Amygdala (tissue), 56 donors: ENCODE measurements at regions not wholly inside any gene's neighbourhood (a gene's known extent, or its start where the extent isn't known, plus 50 kb on each side); places are given as distances from the start of the nearest gene placed in this dataset.
"Not testable (repeated sequence)": the region's sequence is repeated elsewhere in the genome, so short reads cannot be mapped to it uniquely, and the experiment has no call there.

Experiments
- DNase-seq, 56 donors: peaks; one replicate each; lab custom pipeline; 2025; lab: John Stamatoyannopoulos, UW

DNA sequence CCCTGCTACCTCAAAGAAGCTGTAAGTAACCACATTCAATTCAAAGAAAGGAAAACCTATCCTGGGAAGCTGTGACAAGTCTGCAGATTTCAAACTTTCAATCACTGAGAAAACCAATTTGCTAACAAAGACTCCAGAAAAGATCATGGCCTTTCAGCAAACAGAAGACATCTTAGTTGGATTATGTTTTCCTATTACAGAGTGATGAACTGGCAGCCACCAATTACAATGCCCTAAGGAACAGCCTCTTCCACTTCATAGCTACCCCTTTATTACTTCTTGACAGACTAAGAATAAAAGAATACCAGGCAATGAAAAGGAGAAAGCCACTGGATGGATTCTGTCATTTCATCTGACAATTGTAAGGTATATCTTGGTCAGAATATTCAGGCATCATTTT, 128.2 kb upstream of the RASEF start:
- no peak for DNase-seq

DNA sequence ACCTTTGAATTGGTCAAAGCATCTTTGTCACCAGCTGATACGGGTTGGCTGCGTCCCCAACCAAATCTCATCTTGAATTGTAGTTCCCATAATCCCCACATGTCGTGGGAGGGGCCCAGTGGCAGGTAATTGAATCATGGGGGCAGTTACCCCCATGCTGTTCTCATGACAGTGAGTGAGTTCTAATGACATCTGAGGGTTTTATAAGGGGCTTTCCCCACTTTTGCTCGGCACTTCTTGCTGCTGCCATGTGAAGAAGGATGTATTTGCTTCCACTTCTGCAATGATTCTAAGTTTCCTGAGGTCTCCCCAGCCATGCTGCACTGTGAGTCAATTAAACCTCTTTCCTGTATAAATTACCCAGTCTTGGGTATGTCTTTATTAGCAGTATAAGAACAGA, 126.1 kb upstream of the RASEF start:
- not testable (repeated sequence) for DNase-seq

DNA sequence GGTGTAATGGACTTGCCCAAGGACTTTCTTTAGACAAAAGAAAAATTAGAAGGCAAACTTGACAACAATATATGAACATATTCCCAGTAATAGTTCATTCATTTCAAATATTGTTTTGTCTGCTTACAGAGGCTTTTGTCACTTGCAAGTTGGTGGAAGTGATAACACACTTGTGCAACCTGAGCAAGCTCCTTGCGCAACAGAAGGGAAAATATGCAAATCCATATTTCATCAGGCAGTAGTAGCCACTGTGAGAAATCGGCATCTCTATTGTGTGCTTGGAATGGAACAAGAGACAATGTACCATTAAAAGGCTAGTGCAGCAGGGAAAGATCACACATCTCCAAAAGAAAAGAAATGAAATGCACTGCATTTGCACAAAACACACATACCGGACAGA, 125.3 kb upstream of the RASEF start:
- DNase-seq: no peak

DNA sequence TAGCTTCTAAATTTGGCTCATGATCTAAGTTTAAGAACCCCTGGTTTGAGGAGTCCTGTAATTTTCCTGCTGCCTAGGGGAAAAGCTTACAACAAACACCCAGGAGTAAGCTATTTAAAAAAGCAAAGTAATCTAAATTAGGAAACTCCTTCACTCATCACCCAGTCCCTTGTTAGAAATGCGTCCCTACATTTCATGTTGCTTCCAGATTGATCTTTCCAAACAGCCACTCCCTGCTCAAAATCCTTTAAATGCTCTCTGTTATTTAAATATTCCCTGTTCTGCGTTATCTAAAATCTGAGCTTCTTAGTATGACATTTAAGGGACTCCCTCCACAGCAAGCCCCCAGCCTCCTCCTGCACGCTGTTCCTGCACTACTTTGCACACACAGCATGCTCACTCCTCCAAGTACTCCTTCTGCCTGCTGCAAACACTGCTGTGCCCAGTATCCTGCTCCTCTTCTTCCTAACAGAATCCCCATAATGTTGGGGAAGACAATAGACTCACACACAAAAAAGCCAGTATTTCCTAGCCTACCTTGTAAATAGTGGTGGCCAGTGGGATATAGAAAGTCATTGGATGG, 123.3 kb upstream of the RASEF start:
- no peak for DNase-seq

DNA sequence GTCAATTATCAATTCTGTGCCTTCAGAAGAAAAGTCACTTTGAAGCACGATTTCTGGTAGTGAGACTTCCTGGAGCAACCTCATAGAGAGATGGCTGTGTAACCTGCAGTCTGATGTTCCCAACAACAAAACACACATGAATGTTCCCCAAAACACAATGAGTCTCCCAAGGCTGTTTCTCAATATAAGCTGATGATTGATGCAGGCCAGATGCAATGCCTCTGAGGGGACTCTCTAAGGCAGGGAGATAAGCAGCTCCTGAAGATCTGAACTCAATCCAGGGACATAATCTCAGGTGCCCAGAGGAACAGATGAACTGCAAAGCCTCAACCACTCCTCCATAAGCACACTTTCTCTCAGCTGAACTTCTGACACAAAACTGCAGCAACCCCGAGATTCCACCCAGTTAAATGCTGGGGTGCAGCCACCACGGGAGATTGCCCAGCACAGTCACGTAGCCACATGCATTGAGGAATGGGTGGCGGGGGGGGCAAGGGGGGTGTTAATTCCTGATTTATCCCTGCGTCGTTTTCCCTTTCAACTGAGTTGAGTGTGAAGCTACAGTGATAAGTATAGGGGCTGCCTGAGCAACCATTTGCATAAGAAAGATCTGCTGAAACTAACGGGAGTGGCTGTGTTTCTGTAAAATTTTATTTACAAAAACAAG, 122.7 kb upstream of the RASEF start:
- DNase-seq: peak in 1 of 56 donors; percentile 4

DNA sequence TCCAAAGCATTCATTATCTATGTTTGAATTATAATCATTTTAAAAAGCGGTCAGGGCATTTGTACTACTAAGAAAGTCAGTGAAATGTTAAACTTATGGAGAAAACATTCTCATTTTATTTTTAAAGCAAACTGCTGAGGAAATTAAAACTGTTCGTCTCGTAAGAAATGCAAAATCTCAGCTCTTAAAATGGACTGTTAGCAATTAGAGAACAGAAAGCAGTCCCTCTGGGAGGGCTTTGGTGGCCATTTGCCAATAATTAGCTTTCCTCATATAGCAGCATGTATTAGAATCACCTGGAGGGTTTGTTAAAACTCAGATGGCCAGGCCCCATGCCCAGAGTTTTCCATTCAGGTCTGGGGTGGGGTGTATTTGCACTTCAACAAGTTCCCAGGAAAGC, 120.7 kb upstream of the RASEF start:
- no peak for DNase-seq

DNA sequence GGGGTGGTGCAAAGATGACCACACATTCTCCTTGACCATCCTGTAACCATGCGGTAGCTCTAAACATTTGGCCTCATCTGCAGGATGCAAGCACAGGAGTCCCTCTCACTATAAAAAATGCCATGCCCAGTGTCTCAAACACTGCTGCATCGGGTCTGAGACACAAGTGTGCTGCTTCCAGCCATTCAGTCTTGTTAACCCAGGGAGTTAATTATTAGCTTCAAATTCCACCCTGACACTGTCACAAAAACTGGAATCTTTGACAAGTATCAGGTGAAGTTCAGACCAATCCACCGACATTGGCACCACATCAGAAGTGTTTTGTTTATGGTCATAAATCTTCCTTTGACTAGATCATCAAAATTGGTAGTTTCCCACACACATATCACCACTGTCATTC, 119.1 kb upstream of the RASEF start:
- no peak for DNase-seq

DNA sequence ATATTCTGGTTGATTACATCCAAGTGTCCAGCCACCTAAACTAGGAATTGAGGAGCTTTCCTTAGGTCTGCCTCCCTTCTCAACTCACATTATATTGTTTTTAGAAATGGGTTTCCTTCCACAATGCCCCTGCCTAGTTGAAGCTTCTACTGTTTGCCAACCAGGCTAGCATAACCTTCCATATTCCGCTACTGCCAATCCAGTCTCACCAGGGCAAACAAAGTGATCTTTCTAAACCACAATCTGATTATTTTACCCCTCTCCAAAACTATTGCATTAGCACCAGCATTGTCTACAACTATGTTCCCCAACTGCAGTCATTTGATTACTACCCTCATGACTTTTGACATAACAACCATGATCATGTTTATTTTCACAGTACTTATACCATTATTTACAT, 115.8 kb upstream of the RASEF start:
- no peak for DNase-seq

DNA sequence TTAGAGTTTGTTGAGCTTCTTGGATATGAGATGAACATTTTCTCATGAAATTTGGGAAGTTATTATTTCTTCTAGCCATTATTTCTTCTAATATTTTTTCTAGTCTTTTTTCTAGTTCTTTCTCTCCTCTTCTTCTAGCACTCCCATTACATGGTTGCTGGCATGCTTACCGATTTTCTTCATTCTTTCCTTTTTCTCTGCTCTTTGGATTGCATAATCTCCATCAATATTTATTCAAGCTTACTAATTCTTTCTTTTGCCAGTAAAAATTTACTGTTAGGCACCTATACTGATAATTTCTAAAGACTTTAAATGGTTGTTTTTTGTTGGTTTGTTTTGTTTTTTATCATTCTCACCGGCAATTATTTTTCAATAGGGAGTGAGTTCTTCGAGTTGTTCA, 114.8 kb upstream of the RASEF start:
- DNase-seq: no peak

DNA sequence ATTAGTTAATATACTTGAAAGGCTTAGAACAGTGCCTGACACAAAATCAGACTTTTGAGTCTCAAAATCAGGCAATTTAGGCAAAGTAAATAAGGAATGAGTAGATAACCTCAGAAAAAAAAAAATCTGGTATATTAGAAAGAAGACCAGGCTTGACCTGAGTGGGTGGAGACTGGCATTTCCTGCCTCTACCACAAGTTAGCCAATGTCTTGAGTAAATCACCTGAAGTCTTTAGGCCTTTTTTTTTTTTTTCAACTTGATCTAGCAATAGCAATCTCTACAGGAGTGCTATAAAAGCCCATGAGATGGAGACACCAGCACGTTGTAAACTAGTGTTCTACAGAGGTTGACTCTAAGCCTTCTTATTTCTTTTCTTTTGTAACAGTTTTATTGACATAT, 104.2 kb upstream of the RASEF start:
- DNase-seq: no peak

DNA sequence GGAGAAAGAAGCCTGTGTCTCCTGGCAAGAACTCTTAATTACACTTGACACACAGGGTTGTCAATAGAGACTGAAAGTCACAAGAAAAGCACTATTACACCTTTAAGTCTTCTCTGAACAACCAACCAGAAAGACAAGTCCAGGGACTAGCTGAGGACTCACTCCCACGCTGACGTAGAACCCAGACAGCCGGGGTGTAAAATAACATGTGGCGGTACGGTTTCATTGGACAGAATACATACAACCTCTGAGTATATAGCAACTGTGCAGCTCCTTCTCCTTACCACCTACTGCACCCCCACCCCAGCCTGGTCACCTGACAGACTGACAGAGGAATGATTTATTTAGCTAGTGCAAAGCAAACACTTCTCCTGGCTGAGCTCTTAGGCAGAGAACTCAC, 103.4 kb upstream of the RASEF start:
- DNase-seq: no peak

DNA sequence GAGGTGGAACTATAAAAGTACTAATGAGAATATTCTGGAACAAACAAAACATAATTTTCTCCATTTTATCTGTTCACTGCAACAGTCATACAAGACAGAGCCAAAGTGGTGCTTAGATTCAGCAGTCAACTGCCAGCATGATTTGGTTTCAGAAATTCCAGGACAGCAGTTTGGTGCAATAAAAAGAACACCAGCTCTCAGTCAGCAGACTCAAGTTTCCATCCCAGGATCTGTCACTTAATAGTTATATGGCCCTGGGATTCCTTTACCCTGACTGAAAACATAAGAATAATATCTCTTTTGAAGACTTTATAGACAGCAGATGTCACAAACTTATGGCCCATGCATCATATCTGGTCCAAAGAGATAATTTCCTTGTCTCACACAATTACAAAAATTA, 92.8 kb upstream of the RASEF start:
- no peak for DNase-seq

DNA sequence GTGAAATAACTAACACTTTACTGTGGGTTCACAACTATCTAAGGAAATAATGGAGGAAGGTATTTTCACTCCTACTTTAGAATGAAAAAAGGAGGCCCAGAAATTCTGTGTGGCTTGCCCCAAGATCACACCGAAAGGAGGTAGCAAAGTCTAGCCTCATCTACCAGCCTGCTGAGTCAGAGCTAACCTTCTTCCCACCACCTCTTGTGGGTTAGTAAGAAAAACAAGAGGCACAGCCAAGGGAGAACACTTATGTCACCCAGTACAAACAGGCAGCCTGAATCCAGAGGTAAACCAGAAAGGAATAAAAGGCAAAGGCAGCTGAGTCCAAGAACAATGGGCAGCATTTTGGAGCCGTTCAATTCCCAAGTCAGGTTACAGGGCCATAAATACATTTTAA, 91.9 kb upstream of the RASEF start:
- DNase-seq: no peak

DNA sequence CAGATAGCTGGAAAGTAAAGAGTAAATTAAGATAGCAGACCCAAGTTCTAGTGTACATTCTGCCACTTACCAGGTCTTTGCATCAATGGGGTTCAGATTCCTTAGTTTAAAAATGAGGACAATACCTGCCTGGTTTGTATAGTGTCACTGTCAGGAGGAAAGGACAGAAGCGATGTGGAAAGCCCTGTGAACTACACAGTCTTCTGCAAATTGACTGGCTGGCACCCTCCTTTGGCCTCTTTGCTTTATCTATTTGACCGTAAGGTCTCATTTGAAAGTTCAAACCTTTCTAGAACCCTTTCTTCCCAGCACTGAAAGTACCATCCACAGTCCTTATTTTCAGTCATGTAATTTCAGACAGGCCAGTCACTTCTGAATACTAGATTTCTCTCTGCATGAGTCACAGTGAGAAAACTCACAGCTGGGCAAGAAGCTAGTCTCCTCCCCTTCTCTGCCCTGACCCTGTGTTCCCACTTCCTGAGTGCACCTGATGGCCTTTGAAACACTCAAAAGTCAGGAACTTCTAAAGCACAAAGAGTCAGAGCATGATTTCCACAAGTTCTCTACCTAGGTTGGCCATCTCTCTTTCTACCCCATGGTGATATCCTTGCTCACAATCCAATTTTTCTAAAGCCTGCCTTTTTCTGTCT, 91.3 kb upstream of the RASEF start:
- DNase-seq: no peak

DNA sequence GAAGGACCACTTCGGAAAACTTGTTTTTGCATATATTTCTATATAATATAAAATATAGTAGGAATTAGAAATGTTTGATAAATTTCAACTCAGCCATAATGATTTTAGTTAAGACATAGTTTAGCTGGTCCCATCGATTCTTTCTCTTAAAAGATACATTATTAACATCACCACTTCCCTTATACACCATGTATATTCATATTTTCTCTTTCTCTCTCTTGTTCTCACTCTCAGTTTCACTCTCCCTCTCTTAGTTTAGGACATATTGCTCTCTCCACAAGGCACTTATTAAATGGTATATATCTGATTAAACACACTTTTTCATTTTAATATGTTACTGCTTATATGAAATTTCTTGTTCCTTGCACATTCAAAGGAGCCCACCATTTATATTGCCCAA, 90.1 kb upstream of the RASEF start:
- DNase-seq: no peak

DNA sequence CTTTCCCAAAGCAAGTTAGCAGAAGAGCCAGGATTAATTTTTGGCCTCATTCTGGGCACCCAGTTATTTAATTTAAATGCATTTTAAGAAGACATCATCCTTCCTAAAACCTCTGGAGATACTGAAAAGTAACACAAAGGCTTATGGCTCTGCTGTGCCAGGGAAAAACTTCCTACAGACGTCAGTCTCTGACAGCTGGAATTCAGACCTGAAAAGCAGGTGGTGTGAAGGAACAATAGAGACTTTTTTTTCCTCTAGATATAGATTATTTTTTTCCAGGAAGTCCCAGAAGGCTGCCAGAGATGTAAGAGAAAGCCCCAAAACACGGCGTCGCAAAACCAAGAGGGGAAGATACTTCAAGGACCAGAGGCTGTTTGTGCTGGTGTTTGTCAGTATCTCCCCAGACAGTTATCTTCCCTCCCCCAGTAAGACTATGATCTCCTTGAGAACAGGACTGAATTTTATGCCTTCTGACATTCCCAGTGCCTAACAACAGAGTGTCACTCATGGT, 88.7 kb upstream of the RASEF start:
- no peak for DNase-seq

DNA sequence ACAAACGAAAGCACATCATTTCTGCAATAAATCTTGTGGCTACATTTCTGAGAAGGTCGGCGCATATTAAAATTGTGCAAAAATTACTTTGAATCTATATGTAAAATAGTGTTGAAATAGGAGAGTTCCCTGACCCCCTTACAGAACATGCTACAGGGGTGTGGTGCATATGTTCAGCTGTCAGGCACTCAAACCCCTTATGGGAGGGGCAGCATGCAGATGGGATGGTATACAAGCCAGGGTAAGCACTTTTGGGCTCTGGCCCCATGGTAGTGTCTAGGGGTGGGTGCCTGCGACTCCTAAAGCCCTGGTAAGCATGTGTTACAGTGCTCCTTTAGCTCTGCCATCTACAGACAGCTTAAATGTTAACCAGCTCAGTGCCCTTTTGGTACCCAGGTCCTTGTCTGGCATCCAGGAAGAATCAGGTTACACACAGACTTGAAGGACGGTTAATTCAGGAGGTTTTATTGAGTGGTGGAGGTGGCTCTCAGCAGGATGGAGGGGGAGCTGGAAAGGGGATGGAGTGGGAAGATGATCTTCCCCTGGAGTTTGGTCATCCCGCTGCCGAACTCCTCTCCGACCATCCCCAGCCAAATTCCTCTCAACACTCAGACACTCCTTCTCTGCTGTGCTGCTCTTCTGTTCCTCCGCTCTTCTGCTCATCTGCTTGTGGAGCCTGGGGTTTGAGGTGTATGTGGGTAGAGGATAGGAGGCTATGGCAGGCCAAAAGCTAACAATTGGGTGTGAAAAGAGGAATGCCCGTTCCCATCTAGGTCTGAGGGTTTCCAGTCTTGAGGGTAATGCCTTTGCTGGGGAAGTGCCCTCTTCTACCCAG, 84.6 kb upstream of the RASEF start:
- no peak for DNase-seq

DNA sequence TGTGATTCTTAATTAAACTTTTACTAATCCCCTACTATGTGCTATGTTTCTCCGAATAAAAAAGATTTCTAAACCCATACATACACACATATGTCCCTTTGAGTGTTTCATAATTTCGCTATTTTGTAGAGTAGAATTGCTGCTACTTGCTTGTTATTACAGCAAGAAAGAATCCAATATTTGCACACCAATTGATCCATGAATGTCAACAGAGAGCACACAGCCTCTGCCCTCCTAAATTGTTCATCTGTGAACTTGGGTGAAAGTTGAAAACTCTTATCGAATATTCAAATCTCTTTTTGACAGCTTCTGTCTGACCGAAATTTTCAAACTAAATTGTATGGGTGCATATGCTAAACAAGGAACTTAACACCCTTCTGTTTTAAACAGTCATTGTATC, 83.4 kb upstream of the RASEF start:
- no peak for DNase-seq

DNA sequence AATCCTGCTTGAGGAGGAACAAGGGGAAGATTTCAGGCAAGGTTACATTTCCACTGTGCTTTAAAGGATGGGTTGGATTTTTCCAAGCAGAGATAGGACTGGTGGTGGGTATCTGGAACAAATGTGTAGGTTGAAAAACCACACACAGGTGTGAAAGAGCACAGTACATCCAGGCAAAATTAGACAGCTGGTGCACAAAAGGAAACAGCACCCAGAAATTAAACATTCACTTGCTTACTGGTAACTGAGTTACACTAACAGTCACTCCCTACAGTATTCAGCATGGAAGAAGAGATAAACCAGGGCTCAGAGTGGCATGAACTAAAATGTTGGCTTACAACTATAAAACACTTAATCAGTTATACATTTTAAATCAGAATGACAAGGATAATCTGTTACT, 81.5 kb upstream of the RASEF start:
- DNase-seq: no peak

DNA sequence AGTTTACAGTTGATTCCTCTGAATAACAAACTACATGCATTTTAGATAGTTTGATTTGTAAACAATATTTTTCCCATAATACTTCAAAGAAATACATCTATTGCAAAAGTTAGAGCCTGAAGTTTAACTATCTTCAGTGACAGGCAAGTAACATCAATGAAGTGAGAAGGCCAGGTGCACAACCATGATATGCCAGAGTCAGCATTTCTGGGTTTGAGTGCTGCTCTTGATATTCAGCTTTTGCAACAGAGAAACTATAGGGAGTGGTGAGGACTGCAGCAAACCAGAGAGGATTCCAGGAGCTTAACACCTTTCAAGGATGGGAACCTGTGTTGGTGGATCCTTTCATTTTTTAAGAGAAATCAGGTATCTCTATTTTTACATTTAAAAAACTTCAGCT, 79.4 kb upstream of the RASEF start:
- DNase-seq: no peak

DNA sequence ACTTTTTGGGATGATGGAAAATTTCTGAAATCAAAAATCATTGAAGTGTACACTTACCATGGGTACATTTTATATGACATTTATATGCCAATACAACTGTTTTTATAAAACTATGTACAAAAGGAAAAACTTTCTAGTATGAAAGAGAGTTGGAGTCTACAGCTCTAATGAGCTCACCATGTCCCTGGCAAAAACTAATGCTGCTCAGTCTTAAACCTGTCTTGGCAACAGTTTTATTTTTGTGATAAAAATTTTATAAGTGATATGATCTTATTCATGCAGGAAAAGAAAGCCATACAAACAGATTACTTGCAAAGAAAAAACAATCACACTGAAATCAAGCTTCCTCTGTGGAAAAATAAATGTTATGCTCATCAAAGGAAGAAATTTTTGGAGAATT, 78.9 kb upstream of the RASEF start:
- no peak for DNase-seq
